HEK293T (cell line): ENCODE measurements at regions not wholly inside any gene's neighbourhood (a gene's known extent, or its start where the extent isn't known, plus 50 kb on each side); places are given as distances from the start of the nearest gene placed in this dataset.

Source experiments
- ARNT ChIP-seq: fragments of 450-650 bp; IDR thresholded peaks from 2 replicates; pipeline ENCODE4 v1.6.1; 2017; ENCODE audit warnings: mild to moderate bottlenecking
- ELF4 ChIP-seq: fragments of 450-650 bp; IDR thresholded peaks from 2 replicates; pipeline ENCODE4 v1.6.1; 2017; ENCODE audit warnings: antibody characterized with exemption
- FOXA1 ChIP-seq: fragments of 450-650 bp; IDR thresholded peaks from 2 replicates; pipeline ENCODE4 v1.6.1; 2016; ENCODE audit warnings: mild to moderate bottlenecking
- FOXK2 ChIP-seq: fragments of 450-650 bp; IDR thresholded peaks from 2 replicates; pipeline ENCODE4 v1.6.1; 2016; ENCODE audit warnings: mild to moderate bottlenecking
- FOXM1 ChIP-seq: fragments of 450-650 bp; IDR thresholded peaks from 2 replicates; pipeline ENCODE4 v1.6.1; 2017; ENCODE audit warnings: mild to moderate bottlenecking, borderline replicate concordance
- HDGF ChIP-seq: fragments of 450-650 bp; IDR thresholded peaks from 2 replicates; pipeline ENCODE4 v1.6.1; 2017; ENCODE audit warnings: antibody characterized with exemption, borderline replicate concordance
- NFRKB ChIP-seq: fragments of 450-650 bp; IDR thresholded peaks from 2 replicates; pipeline ENCODE4 v1.6.1; 2016; ENCODE audit warnings: mild to moderate bottlenecking, moderate library complexity
- PKNOX1 ChIP-seq: fragments of 450-650 bp; IDR thresholded peaks from 2 replicates; pipeline ENCODE4 v1.6.1; 2016
- SUZ12 ChIP-seq: fragments of 450-650 bp; IDR thresholded peaks from 2 replicates; pipeline ENCODE4 v1.6.1; 2016; ENCODE audit warnings: mild to moderate bottlenecking
- TARDBP ChIP-seq: fragments of 450-650 bp; IDR thresholded peaks from 2 replicates; pipeline ENCODE4 v1.6.1; 2016
- ZNF384 ChIP-seq: fragments of 450-650 bp; IDR thresholded peaks from 2 replicates; pipeline ENCODE4 v1.6.1; 2016

- TF ChIP-seq FOXA1 (no peak), ELF4 (no peak), ARNT (no peak), TARDBP (no peak), NFRKB (no peak), FOXK2 (no peak), PKNOX1 (no peak), FOXM1 (no peak), SUZ12 (no peak), ZNF384 (no peak), HDGF (no peak)
Measured at GRCh38 chr2:128513961-128514283, 195.3 kb upstream of the HS6ST1 start.
